ENCODE measurements at regions not wholly inside any gene's neighbourhood (a gene's known extent, or its start where the extent isn't known, plus 50 kb on each side); places are given as distances from the start of the nearest gene placed in this dataset.

DNA sequence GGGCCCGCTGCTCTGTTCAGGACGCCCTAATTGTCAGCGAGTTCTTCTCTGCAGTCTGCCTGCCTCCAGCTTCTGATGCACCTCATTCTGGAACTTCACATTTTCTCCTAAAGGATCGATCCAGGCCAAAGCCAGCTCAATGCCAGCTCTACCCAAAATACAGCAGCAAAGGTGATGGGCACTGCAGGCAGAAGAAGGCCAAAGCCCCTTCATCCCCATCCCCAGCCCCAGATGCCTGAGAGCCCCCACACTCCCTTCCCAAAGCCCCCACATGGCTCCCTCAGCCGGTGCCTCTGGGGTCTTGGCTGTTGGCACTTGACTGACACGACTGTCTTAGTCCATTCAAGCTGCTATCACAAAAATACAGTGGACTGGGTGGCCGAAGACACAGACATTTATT lies 410.3 kb downstream of the BRD1 start:
- no peaks in the 10 kb centered on the region for H3K36me3 ChIP-seq
- TF ChIP-seq, protein P1, sequence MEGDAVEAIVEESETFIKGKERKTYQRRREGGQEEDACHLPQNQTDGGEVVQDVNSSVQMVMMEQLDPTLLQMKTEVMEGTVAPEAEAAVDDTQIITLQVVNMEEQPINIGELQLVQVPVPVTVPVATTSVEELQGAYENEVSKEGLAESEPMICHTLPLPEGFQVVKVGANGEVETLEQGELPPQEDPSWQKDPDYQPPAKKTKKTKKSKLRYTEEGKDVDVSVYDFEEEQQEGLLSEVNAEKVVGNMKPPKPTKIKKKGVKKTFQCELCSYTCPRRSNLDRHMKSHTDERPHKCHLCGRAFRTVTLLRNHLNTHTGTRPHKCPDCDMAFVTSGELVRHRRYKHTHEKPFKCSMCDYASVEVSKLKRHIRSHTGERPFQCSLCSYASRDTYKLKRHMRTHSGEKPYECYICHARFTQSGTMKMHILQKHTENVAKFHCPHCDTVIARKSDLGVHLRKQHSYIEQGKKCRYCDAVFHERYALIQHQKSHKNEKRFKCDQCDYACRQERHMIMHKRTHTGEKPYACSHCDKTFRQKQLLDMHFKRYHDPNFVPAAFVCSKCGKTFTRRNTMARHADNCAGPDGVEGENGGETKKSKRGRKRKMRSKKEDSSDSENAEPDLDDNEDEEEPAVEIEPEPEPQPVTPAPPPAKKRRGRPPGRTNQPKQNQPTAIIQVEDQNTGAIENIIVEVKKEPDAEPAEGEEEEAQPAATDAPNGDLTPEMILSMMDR (IDR thresholded peaks at IDR 0.05; ENCODE audit: low read depth, low read length) = no peak
- no peaks in the 10 kb centered on the region for H3K4me1 ChIP-seq (ENCODE audit: low read depth)
- H3K27me3 ChIP-seq = no peaks in the 10 kb centered on the region
- no peaks in the 10 kb centered on the region for H3K9me3 ChIP-seq (ENCODE audit: low read depth)
- DNase-seq (ENCODE audit: low read depth in 1 of 2, low spot score in 1 of 2) = no peak
- H3K4me3 ChIP-seq = no peak overlapping the region
- H3K27ac ChIP-seq = no peak overlapping the region

DNA sequence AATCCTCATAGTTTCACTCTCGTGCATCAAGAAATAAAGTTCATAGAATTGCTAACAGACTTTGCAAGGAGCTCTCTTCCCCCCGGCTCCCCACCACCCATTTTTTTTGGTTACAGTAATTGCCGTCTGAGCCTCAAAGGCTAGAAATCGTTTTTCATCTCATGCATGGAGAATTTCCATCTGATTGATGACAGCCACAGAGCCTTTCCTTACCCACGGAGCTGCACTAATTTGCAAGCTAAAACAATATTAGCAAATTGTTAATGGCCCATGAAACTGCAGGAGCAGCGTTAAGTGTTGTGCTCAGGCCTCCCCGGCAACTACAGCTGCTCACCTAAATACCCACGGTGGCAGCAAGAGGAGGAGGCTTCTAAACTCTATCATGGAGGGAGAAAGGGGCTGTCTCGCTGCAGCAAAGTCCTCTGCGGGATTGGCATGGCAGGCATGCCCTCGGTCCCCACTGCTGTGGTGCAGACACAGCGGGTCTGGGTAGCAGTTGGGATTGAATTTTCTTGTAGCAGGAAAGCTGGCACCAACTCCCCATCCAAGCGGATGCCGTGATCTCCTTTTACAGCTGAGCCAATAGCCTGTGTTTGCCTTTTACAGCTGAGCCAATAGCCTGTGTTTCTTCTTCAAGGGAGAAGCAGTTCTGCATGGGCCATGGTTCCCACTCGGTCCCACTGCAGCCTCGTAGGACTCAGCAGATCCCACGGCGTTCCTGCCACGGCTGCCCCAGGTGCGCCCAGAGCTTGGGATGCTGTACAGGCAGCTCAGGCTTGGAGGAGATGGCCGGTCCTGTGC lies 412.3 kb downstream of the BRD1 start:
- TF ChIP-seq, protein P1 (IDR thresholded peaks at IDR 0.05; ENCODE audit: low read depth, low read length) = no peak
- no peaks in the 10 kb centered on the region for H3K9me3 ChIP-seq (ENCODE audit: low read depth)
- H3K27me3 ChIP-seq = no peaks in the 10 kb centered on the region
- no peaks in the 10 kb centered on the region for H3K4me1 ChIP-seq (ENCODE audit: low read depth)
- no peak overlapping the region for H3K27ac ChIP-seq
- no peaks in the 10 kb centered on the region for H3K36me3 ChIP-seq
- no peak overlapping the region for H3K4me3 ChIP-seq
- DNase-seq (ENCODE audit: low read depth in 1 of 2, low spot score in 1 of 2) = no peak

DNA sequence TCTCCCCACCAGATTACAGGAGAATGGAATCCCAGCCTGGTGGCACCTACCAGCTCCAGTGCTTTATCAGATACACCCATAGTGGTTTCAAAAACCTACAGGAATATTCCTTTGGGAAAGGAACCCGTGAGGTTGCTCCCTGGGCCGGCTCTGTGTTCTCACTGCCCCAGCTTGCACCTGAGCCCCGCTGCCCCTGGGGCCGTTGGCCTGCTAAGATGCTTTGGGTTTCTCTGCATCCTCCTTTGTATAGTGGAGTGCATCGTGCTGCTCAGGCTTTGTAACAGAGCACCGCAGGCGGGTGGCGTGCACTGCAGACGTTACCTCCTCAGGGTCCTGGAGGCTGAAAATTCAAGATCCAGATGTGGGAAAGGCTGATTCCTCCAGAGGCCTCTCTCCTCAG lies 414.1 kb downstream of the BRD1 start:
- Histone ChIP-seq H3K4me1 (ENCODE audit: low read depth) (no peaks in the 10 kb centered on the region), H3K9me3 (ENCODE audit: low read depth) (no peaks in the 10 kb centered on the region), H3K27me3 (no peaks in the 10 kb centered on the region), H3K4me3 (no peak overlapping the region), H3K27ac (no peak overlapping the region), H3K36me3 (no peaks in the 10 kb centered on the region)
- DNase-seq (ENCODE audit: low read depth in 1 of 2, low spot score in 1 of 2) = no peak
- TF ChIP-seq, protein P1 (IDR thresholded peaks at IDR 0.05; ENCODE audit: low read depth, low read length) = no peak

DNA sequence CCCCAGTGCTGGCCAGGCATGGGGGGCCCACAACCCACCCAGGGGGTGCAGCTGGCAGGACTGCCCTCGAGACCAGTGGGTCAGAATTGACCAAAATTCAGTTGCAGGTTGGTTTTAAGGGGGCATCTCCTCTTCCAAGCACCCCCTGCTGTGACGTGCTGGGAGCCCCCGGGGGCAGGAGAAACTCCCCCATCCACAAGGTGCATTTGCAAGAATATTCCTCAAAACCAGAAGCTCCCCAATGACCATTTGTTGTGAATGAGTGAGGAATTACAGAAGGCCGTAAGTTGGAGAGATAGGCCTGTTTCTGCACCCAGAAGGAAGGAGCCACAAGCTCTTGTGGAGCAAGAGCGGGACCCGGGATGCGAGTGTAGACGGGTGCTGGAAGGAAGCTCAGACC lies 414.5 kb downstream of the BRD1 start:
- Histone ChIP-seq H3K27ac (no peak overlapping the region), H3K4me1 (ENCODE audit: low read depth) (no peaks in the 10 kb centered on the region), H3K27me3 (no peaks in the 10 kb centered on the region), H3K9me3 (ENCODE audit: low read depth) (no peaks in the 10 kb centered on the region), H3K4me3 (no peak overlapping the region), H3K36me3 (no peaks in the 10 kb centered on the region)
- TF ChIP-seq, protein P1 (IDR thresholded peaks at IDR 0.05; ENCODE audit: low read depth, low read length) = no peak
- no peak for DNase-seq (ENCODE audit: low read depth in 1 of 2, low spot score in 1 of 2)

DNA sequence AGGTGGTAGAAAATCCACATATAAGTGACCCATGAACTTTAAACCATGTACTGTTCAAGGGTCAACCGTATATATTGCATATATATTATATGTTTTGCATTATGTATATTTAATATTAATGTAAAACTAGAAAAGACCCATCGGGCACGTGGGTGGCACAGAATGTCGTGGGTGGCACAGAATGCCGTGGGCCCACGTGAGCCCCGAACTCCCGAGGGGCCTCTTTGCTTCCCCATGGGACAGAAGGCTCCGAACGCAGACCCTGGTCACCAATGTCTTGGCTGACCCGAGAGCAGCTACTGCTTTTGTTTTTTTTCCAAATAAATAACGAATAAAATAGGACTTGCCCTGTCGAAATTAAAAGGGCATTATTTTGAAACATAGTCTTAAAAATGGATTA lies 415.4 kb downstream of the BRD1 start:
- TF ChIP-seq, protein P1 (IDR thresholded peaks at IDR 0.05; ENCODE audit: low read depth, low read length) = no peak
- Histone ChIP-seq H3K36me3 (no peaks in the 10 kb centered on the region), H3K9me3 (ENCODE audit: low read depth) (no peaks in the 10 kb centered on the region), H3K27me3 (no peaks in the 10 kb centered on the region), H3K27ac (no peak overlapping the region), H3K4me3 (no peak overlapping the region), H3K4me1 (ENCODE audit: low read depth) (no peaks in the 10 kb centered on the region)
- no peak for DNase-seq (ENCODE audit: low read depth in 1 of 2, low spot score in 1 of 2)
